ENCODE measurements at regions not wholly inside any gene's neighbourhood (a gene's known extent, or its start where the extent isn't known, plus 50 kb on each side); places are given as distances from the start of the nearest gene placed in this dataset.

DNA sequence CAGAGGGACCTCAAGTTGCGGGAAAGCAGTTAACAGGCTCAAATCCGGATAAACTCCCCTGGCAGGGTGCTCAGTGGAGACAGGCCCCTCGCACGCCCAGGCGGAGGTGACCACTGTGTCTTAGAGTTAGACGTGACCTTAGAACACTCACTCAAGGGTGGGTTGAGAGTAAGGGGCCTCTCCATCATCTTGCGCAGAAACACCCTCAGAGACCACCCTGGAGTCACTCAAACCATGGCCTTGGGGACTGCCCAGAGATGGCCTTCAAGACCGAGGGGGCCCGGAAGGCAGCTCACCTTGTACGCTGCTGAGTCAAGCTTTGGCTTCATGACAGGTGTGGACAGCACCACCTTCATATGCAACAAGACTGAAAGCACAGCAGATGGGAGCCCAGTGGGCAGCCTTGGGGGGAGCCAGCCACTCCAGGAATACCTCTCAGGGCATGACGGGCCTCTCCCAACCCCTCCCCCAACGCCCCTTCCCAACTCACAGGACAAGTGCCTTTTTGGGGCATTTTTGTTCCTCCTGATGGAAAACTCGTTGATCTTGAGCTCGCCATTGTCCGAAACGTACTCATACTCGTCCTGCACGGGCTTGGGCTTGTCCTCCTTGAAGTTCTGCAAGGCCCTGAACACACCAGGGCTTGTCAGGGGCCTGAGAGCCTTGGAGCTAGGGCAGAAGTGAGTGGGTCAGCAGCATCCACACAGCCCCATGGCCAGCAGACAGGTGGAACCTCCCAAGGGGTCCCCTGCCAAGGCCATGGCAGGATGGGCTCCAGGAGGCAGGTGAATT lies 229.2 kb downstream of the TUBA3C start:
- no peak overlapping the region for H3K27ac ChIP-seq (ENCODE audit: extremely low read depth, low read depth, low read length)
- TF ChIP-seq OSR2 (tag by site-specific recombination; IDR thresholded peaks at IDR 0.05), result no peak
- no peak for TF ChIP-seq ZFP37 (tag by site-specific recombination; IDR thresholded peaks at IDR 0.05)
- no peak for TF ChIP-seq ZNF701 (tag by site-specific recombination; IDR thresholded peaks at IDR 0.05)
- TF ChIP-seq ZNF529 (tag by site-specific recombination; IDR thresholded peaks at IDR 0.05; ENCODE audit: insufficient replicate concordance), result no peak
- no peaks in the 10 kb centered on the region for H3K36me3 ChIP-seq (ENCODE audit: control insufficient read depth in 2 of 2, insufficient read depth in 1 of 2, low read length in 2 of 2)
- H3K9me3 ChIP-seq (ENCODE audit: control insufficient read depth, insufficient read depth, low read depth, low read length), result no peaks in the 10 kb centered on the region
- ChIA-PET POLR2A (no interaction called here), CTCF (no interaction called here)
- H3K4me3 ChIP-seq (ENCODE audit: low read depth, low read length), result no peak overlapping the region
- no peaks in the 10 kb centered on the region for H3K4me1 ChIP-seq (ENCODE audit: control insufficient read depth, insufficient read depth, low read length)

DNA sequence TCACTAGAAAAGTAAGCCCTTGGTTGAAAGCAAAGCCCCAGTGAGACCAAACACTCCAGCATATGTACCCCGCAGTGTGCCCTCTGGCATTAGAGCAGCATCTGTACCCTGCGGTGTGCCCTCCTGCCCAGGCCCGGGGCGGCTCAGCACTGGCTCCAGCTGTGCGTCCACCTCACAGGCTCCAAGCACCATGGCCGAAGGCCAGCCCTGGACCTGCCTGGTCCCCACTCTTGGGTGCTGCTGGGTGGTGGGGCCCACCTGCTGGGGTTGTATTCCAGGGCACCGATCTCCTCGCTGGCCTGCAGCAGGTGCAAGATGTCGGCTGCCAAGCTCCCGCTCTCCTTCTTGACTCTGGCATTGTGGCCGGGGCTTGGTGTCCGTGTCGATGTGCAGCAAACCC lies 230.2 kb downstream of the TUBA3C start:
- H3K4me1 ChIP-seq (ENCODE audit: control insufficient read depth, insufficient read depth, low read length), result no peaks in the 10 kb centered on the region
- H3K27ac ChIP-seq (ENCODE audit: extremely low read depth, low read depth, low read length), result no peak overlapping the region
- no peaks in the 10 kb centered on the region for H3K9me3 ChIP-seq (ENCODE audit: control insufficient read depth, insufficient read depth, low read depth, low read length)
- ChIA-PET CTCF (no interaction called here), POLR2A (no interaction called here)
- TF ChIP-seq ZNF140 (tag by site-specific recombination; IDR thresholded peaks at IDR 0.05) (no peak), ZNF660 (tag by site-specific recombination; IDR thresholded peaks at IDR 0.05) (no peak), ZNF146 (tag by site-specific recombination; IDR thresholded peaks at IDR 0.05) (no peak), ZNF777 (tag by site-specific recombination; IDR thresholded peaks at IDR 0.05; ENCODE audit: borderline replicate concordance) (no peak), ZNF175 (tag by site-specific recombination; IDR thresholded peaks at IDR 0.05) (no peak), ZBTB17 (tag by site-specific recombination; IDR thresholded peaks at IDR 0.05) (no peak), GLI2 (tag by site-specific recombination; IDR thresholded peaks at IDR 0.05; ENCODE audit: borderline replicate concordance, low read depth) (no peak), ZNF174 (tag by site-specific recombination; IDR thresholded peaks at IDR 0.05) (no peak), HOXA7 (CRISPR knock-in tag; IDR thresholded peaks at IDR 0.05; ENCODE audit: borderline replicate concordance) (no peak), ZNF521 (tag by site-specific recombination; IDR thresholded peaks at IDR 0.05) (no peak), ZBTB20 (tag by site-specific recombination; IDR thresholded peaks at IDR 0.05) (no peak), ZNF335 (tag by site-specific recombination; conservative IDR thresholded peaks at IDR 0.05) (no peak), ZNF510 (tag by site-specific recombination; IDR thresholded peaks at IDR 0.05; ENCODE audit: insufficient replicate concordance) (no peak)
- TF ChIP-seq, protein P1, sequence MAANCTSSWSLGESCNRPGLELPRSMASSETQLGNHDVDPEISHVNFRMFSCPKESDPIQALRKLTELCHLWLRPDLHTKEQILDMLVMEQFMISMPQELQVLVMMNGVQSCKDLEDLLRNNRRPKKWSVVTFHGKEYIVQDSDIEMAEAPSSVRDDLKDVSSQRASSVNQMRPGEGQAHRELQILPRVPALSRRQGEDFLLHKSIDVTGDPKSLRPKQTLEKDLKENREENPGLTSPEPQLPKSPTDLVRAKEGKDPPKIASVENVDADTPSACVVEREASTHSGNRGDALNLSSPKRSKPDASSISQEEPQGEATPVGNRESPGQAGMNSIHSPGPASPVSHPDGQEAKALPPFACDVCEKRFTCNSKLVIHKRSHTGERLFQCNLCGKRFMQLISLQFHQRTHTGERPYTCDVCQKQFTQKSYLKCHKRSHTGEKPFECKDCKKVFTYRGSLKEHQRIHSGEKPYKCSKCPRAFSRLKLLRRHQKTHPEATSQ (tag by site-specific recombination; IDR thresholded peaks at IDR 0.05), result no peak
- TF ChIP-seq, protein P2, sequence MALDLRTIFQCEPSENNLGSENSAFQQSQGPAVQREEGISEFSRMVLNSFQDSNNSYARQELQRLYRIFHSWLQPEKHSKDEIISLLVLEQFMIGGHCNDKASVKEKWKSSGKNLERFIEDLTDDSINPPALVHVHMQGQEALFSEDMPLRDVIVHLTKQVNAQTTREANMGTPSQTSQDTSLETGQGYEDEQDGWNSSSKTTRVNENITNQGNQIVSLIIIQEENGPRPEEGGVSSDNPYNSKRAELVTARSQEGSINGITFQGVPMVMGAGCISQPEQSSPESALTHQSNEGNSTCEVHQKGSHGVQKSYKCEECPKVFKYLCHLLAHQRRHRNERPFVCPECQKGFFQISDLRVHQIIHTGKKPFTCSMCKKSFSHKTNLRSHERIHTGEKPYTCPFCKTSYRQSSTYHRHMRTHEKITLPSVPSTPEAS (tag by site-specific recombination; IDR thresholded peaks at IDR 0.05), result no peak
- no peaks in the 10 kb centered on the region for H3K36me3 ChIP-seq (ENCODE audit: control insufficient read depth in 2 of 2, insufficient read depth in 1 of 2, low read length in 2 of 2)
- H3K4me3 ChIP-seq (ENCODE audit: low read depth, low read length), result no peak overlapping the region

DNA sequence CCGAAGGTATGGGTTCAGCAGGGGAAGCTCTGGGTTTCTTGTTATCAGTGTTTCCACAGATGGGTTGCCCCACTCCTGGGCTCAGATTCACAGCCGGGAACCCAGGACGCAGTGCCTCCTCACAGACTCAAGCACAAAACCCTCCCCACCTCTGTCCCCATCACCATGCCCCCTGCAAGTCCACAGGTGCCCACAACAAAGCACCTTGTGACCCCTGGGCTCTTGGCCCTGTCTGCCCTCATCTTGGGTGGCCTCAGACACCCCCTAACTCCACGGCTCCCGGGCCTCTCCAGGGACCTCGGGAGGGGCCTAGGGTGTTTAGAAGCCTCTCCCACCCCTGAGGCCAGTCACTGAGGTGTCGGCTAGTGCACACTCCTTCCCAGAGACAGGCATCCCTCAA lies 231.7 kb downstream of the TUBA3C start:
- POLR2A ChIA-PET, result no interaction called here
- TF ChIP-seq KLF16 (tag by site-specific recombination; IDR thresholded peaks at IDR 0.05), result no peak
- no peak for TF ChIP-seq ZNF423 (tag by site-specific recombination; IDR thresholded peaks at IDR 0.05)
- TF ChIP-seq ZNF555 (tag by site-specific recombination; conservative IDR thresholded peaks at IDR 0.05), result no peak
- TF ChIP-seq ZNF416 (tag by site-specific recombination; IDR thresholded peaks at IDR 0.05), result no peak
- TF ChIP-seq FEZF1 (tag by site-specific recombination; IDR thresholded peaks at IDR 0.05), result no peak
- TF ChIP-seq ZNF146 (tag by site-specific recombination; IDR thresholded peaks at IDR 0.05), result no peak
- TF ChIP-seq, protein P3, sequence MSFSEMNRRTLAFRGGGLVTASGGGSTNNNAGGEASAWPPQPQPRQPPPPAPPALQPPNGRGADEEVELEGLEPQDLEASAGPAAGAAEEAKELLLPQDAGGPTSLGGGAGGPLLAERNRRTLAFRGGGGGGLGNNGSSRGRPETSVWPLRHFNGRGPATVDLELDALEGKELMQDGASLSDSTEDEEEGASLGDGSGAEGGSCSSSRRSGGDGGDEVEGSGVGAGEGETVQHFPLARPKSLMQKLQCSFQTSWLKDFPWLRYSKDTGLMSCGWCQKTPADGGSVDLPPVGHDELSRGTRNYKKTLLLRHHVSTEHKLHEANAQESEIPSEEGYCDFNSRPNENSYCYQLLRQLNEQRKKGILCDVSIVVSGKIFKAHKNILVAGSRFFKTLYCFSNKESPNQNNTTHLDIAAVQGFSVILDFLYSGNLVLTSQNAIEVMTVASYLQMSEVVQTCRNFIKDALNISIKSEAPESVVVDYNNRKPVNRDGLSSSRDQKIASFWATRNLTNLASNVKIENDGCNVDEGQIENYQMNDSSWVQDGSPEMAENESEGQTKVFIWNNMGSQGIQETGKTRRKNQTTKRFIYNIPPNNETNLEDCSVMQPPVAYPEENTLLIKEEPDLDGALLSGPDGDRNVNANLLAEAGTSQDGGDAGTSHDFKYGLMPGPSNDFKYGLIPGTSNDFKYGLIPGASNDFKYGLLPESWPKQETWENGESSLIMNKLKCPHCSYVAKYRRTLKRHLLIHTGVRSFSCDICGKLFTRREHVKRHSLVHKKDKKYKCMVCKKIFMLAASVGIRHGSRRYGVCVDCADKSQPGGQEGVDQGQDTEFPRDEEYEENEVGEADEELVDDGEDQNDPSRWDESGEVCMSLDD (tag by site-specific recombination; IDR thresholded peaks at IDR 0.05), result no peak
- no peak for TF ChIP-seq ZNF354C (tag by site-specific recombination; IDR thresholded peaks at IDR 0.05; ENCODE audit: borderline replicate concordance, low read depth)
- H3K9me3 ChIP-seq (ENCODE audit: control insufficient read depth, insufficient read depth, low read depth, low read length), result no peaks in the 10 kb centered on the region
- H3K4me1 ChIP-seq (ENCODE audit: control insufficient read depth, insufficient read depth, low read length), result no peaks in the 10 kb centered on the region
- H3K27ac ChIP-seq (ENCODE audit: extremely low read depth, low read depth, low read length), result no peak overlapping the region
- CTCF ChIA-PET, result no interaction called here
- no peaks in the 10 kb centered on the region for H3K36me3 ChIP-seq (ENCODE audit: control insufficient read depth in 2 of 2, insufficient read depth in 1 of 2, low read length in 2 of 2)
- no peak overlapping the region for H3K4me3 ChIP-seq (ENCODE audit: low read depth, low read length)

Data from HEK293 (cell line).